Activated CD4-positive, CD25-positive, alpha-beta regulatory T cell (primary cell): ENCODE measurements at regions not wholly inside any gene's neighbourhood (a gene's known extent, or its start where the extent isn't known, plus 50 kb on each side); places are given as distances from the start of the nearest gene placed in this dataset.
"Not testable (repeated sequence)": the region's sequence is repeated elsewhere in the genome, so short reads cannot be mapped to it uniquely, and the experiment has no call there.

Experiments
- DNase-seq, 4 experiments: peaks; one replicate each; lab custom pipeline; 2025; lab: John Stamatoyannopoulos, UW

GRCh38 chr17:72448019-72448418 is 327.2 kb downstream of the SOX9 start:
- DNase-seq = no peak

DNA sequence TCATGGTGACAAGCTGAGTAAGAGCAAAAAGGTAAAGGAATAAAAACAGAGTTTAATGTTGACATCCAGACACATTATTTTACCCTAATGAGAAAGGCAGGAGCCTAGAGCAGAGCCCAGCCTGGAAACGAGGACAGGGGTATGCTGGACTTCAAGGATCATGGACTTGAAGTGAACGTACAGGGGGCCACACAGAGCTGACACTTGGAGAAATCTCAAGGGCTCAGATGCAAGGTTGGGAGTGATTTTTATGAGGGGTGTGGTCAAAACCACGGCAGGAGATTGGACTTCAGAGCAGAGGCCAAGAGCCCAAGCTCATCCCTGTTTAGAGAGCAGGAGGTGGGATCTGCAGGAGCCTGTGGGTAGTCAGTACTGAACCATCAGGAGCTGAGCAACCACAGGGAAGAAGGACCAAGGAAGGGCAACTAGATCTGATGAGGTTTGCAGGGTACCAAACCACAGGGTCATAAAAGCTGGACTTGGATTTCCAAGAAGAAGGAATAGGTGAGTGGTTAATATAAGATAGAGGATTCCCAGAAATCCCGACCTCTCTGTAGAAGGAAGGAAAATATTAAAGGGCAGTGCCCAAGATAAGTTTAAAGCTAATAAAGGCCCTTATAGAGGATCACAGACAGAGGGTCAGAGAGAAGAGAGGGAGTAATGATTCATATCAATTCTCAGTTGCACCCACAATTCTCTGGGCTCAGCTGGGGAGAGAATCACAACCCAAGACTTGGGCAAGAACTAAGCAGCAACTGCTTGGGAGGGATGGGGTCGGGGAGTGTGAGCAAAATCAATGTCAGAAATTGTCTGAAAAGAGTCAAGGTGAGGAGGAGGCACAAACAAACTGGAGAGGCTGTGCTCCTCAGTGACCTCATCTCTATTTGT is 331.7 kb downstream of the SOX9 start:
- no peak for DNase-seq

DNA sequence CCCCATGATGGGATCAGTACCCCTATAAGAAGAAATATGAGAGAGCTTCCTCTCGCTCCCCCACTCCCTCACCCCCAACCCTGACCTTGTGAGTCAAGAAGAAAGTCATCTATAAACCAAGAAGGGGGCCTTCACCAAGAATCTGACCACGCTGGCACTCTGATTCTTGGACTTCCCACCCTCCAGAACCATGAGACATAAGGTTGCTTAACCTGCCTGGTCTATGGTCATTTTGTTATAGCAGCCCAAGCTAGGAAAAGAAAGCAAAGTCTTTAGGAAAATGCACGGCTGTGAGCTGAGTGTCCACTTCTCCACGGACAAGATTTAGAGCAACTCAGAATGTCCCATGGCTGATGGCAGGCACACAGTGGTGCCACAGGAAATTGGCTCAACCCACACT is 333.5 kb downstream of the SOX9 start:
- DNase-seq = no peak

GRCh38 chr17:72455562-72455961 is 334.7 kb downstream of the SOX9 start:
- no peak for DNase-seq

- no peak for DNase-seq
Observed at GRCh38 chr17:72456075-72456474, 335.3 kb downstream of the SOX9 start.

GRCh38 chr17:72457712-72458111 is 336.9 kb downstream of the SOX9 start:
- no peak for DNase-seq

GRCh38 chr17:72458301-72458700 is 337.5 kb downstream of the SOX9 start:
- DNase-seq = no peak

DNA sequence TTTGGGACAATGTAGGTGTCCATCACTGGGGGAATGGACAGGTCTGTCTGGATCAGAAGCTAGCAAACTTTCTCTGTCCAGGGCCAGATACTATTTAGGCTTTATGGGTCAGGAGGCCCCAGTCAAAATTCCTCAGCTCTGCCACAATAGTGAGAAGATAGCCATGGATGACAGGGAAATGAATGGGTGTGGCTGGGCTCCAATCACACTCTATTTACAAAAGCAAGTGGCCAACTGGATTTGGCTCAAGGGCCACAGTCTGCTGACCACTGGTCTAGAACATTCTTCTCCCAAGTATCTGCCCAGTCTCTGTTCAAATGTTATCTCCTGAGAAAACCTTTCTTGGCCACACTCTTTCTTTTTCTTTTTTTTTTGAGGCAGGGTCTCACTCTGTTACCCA is 339.9 kb downstream of the SOX9 start:
- DNase-seq = no peak

- DNase-seq = no peak
Observed at GRCh38 chr17:72461757-72462156, 340.9 kb downstream of the SOX9 start.

DNA sequence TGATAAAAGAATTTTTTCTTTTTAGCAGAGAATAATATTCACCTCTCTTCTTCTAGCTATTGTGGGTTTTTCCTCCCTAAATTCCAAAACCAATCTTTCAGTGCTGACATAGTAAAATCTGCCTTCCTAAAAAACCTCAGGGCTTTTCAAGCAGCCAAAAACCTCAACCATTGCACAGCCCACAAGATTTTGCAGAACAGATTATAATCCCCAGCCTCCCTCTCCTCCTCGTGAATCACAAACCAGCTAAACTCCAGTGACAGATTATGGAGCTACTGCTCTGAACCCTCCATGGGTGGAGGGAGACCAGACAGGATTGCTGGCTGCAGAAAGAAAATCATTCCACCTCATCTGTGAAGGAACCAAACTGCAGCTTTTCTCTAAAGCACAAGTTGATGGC is 341.6 kb downstream of the SOX9 start:
- no peak for DNase-seq

GRCh38 chr17:72462814-72463213 is 342.0 kb downstream of the SOX9 start:
- DNase-seq = no peak

GRCh38 chr17:72463287-72464102 is 342.7 kb downstream of the SOX9 start:
- no peak for DNase-seq

GRCh38 chr17:72464221-72464620 is 343.4 kb downstream of the SOX9 start:
- not testable (repeated sequence) for DNase-seq

- no peak for DNase-seq
Observed at GRCh38 chr17:72465191-72466024, 344.6 kb downstream of the SOX9 start.

- DNase-seq = no peak
Observed at GRCh38 chr17:72466199-72466598, 345.4 kb downstream of the SOX9 start.

- DNase-seq = no peak
Observed at GRCh38 chr17:72466606-72467005, 345.8 kb downstream of the SOX9 start.

- DNase-seq = no peak
Observed at GRCh38 chr17:72467841-72468653, 347.2 kb downstream of the SOX9 start.

DNA sequence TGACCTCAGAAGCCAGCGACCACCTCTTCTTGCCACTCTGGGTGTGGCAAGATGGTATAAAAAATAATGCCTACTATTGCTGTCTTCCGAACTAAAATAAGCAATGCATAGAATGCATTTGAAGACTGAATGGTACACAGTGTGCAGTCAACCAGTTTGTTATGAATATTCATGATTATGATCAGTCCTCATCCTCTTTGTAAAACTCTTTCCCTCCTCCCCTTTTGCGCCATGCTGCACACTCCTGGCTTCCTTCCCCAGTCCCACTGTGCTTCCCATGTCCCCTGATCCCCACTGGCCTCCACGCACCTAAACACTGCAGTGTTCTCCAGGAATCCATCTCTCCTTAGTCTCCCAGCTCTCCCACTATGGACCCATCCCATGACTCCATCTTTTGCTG is 348.0 kb downstream of the SOX9 start:
- DNase-seq = no peak

GRCh38 chr17:72470121-72470705 is 349.4 kb downstream of the SOX9 start:
- no peak for DNase-seq

GRCh38 chr17:72470734-72471133 is 349.9 kb downstream of the SOX9 start:
- no peak for DNase-seq

- no peak for DNase-seq
Observed at GRCh38 chr17:72471296-72471695, 350.5 kb downstream of the SOX9 start.
